ENCODE measurements at regions not wholly inside any gene's neighbourhood (a gene's known extent, or its start where the extent isn't known, plus 50 kb on each side); places are given as distances from the start of the nearest gene placed in this dataset.

- H3K9me3 Mint-ChIP-seq, result peaks cover 5% of the 10 kb centered on the region
- TF ChIP-seq CTCF (conservative IDR thresholded peaks at IDR 0.05), result no peak
- H3K27ac Mint-ChIP-seq, result no peak overlapping the region
- DNase-seq (ENCODE audit: extremely low spot score, unreplicated experiment), result no peak
- H3K27me3 Mint-ChIP-seq, result peaks cover 9% of the 10 kb centered on the region
- H3K36me3 Mint-ChIP-seq, result no peaks in the 10 kb centered on the region
- H3K4me3 Mint-ChIP-seq, result no peak overlapping the region
- no peaks in the 10 kb centered on the region for H3K4me1 Mint-ChIP-seq (ENCODE audit: unreplicated experiment)
Observed at GRCh38 chr16:52229471-52229870, 317.5 kb downstream of the TOX3 start.

GRCh38 chr16:52227851-52228250 is 319.1 kb downstream of the TOX3 start:
- no peak for DNase-seq (ENCODE audit: extremely low spot score, unreplicated experiment)
- TF ChIP-seq CTCF (conservative IDR thresholded peaks at IDR 0.05), result no peak
- Mint-ChIP-seq H3K36me3 (no peaks in the 10 kb centered on the region), H3K4me3 (no peak overlapping the region), H3K27ac (no peak overlapping the region), H3K9me3 (peaks cover 5% of the 10 kb centered on the region), H3K4me1 (ENCODE audit: unreplicated experiment) (no peaks in the 10 kb centered on the region), H3K27me3 (peaks cover 4% of the 10 kb centered on the region)

GRCh38 chr16:52212841-52213240 is 334.1 kb downstream of the TOX3 start:
- Mint-ChIP-seq H3K27me3 (peaks cover 13% of the 10 kb centered on the region), H3K27ac (no peak overlapping the region), H3K4me3 (no peak overlapping the region), H3K9me3 (peaks cover 9% of the 10 kb centered on the region), H3K4me1 (ENCODE audit: unreplicated experiment) (peaks cover 3% of the 10 kb centered on the region), H3K36me3 (no peaks in the 10 kb centered on the region)
- no peak for TF ChIP-seq CTCF (conservative IDR thresholded peaks at IDR 0.05)
- no peak for DNase-seq (ENCODE audit: extremely low spot score, unreplicated experiment)

- DNase-seq (ENCODE audit: extremely low spot score, unreplicated experiment), result no peak
- H3K27me3 Mint-ChIP-seq, result peaks cover 13% of the 10 kb centered on the region
- H3K36me3 Mint-ChIP-seq, result no peaks in the 10 kb centered on the region
Observed at GRCh38 chr16:52209227-52209626, 337.7 kb downstream of the TOX3 start.

GRCh38 chr16:52203096-52203495 is 343.8 kb downstream of the TOX3 start:
- no peaks in the 10 kb centered on the region for H3K4me1 Mint-ChIP-seq (ENCODE audit: unreplicated experiment)
- H3K36me3 Mint-ChIP-seq, result no peaks in the 10 kb centered on the region
- H3K27me3 Mint-ChIP-seq, result peaks cover under 1% of the 10 kb centered on the region
- TF ChIP-seq CTCF (conservative IDR thresholded peaks at IDR 0.05), result no peak
- H3K4me3 Mint-ChIP-seq, result no peak overlapping the region
- no peaks in the 10 kb centered on the region for H3K9me3 Mint-ChIP-seq
- no peak overlapping the region for H3K27ac Mint-ChIP-seq
- DNase-seq (ENCODE audit: extremely low spot score, unreplicated experiment), result no peak

More at GRCh38 chr16:52209227-52209626, 337.7 kb downstream of the TOX3 start:
- H3K4me1 Mint-ChIP-seq (ENCODE audit: unreplicated experiment), result peaks cover 3% of the 10 kb centered on the region
- no peak overlapping the region for H3K4me3 Mint-ChIP-seq
- H3K9me3 Mint-ChIP-seq, result no peaks in the 10 kb centered on the region
- no peak for TF ChIP-seq CTCF (conservative IDR thresholded peaks at IDR 0.05)
- no peak overlapping the region for H3K27ac Mint-ChIP-seq

GRCh38 chr16:52193441-52193840 is 353.5 kb downstream of the TOX3 start:
- Mint-ChIP-seq H3K27ac (no peak overlapping the region), H3K27me3 (peaks cover 39% of the 10 kb centered on the region), H3K36me3 (no peaks in the 10 kb centered on the region), H3K9me3 (no peaks in the 10 kb centered on the region), H3K4me1 (ENCODE audit: unreplicated experiment) (peaks cover 3% of the 10 kb centered on the region), H3K4me3 (no peak overlapping the region)
- TF ChIP-seq CTCF (conservative IDR thresholded peaks at IDR 0.05), result no peak
- no peak for DNase-seq (ENCODE audit: extremely low spot score, unreplicated experiment)
